ENCODE measurements at regions not wholly inside any gene's neighbourhood (a gene's known extent, or its start where the extent isn't known, plus 50 kb on each side); places are given as distances from the start of the nearest gene placed in this dataset.

DNA sequence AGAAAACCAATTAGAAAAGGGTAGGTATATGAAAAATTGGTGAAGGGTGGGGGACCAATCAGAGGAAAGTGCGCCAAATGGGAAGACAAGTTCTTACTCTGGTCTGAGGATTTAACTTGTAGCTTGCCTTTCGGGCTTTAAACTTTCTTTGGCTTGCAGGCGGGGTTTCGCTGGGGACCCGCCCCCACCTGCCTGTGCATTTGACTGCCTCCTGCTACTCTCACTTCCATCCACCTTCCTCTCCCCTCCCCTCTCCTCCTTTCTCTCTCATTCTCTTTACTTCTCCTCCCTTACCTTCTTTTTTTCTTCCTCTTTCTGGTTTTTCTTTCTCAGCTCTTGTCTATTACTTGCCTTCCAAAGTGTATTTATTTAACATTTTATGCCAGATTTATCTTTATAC lies 278.8 kb downstream of the DNAJB9 start:
- no peak for TF ChIP-seq POLR2A (IDR thresholded peaks at IDR 0.05)
- TF ChIP-seq, protein P1, sequence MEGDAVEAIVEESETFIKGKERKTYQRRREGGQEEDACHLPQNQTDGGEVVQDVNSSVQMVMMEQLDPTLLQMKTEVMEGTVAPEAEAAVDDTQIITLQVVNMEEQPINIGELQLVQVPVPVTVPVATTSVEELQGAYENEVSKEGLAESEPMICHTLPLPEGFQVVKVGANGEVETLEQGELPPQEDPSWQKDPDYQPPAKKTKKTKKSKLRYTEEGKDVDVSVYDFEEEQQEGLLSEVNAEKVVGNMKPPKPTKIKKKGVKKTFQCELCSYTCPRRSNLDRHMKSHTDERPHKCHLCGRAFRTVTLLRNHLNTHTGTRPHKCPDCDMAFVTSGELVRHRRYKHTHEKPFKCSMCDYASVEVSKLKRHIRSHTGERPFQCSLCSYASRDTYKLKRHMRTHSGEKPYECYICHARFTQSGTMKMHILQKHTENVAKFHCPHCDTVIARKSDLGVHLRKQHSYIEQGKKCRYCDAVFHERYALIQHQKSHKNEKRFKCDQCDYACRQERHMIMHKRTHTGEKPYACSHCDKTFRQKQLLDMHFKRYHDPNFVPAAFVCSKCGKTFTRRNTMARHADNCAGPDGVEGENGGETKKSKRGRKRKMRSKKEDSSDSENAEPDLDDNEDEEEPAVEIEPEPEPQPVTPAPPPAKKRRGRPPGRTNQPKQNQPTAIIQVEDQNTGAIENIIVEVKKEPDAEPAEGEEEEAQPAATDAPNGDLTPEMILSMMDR (IDR thresholded peaks at IDR 0.05) = no peak

Data from lower leg skin (tissue), 3 donors.